Activated T-cell treated with anti-CD3 and anti-CD28 coated beads, Interleukin-2, amount 50 U/mL, for 4 hours (primary cell): ENCODE measurements at regions not wholly inside any gene's neighbourhood (a gene's known extent, or its start where the extent isn't known, plus 50 kb on each side); places are given as distances from the start of the nearest gene placed in this dataset.

Source experiments
- ATAC-seq, 2 donors: fragments of 200-7000 bp; cut with Tn5 transposase; one replicate each; pipeline ENCODE4 v1.10.0; 2021
- DNase-seq: peaks from one replicate; pipeline ENCODE4 v3.0.0-alpha.2; 2020
- H3K27me3 Mint-ChIP-seq: one replicate; pipeline ENCODE4 v1.8.0; 2021; ENCODE audit warnings: low read depth, mixed read lengths
- H3K36me3 Mint-ChIP-seq: one replicate; pipeline ENCODE4 v1.8.0; 2022; ENCODE audit warnings: mixed read lengths; ENCODE audit not compliant: insufficient read depth
- H3K4me1 Mint-ChIP-seq: one replicate; pipeline ENCODE4 v1.8.0; 2021; ENCODE audit warnings: low read depth, mixed read lengths
- H3K4me3 Mint-ChIP-seq: one replicate; pipeline ENCODE4 v1.8.0; 2021; ENCODE audit warnings: mild to moderate bottlenecking, moderate library complexity, mixed read lengths
- H3K9me3 Mint-ChIP-seq: one replicate; pipeline ENCODE4 v1.8.0; 2021; ENCODE audit warnings: mixed read lengths

GRCh38 chr20:61127311-61128039 is 124.6 kb upstream of the CDH4 start:
- H3K9me3 Mint-ChIP-seq, result no peaks in the 10 kb centered on the region
- ATAC-seq (no peak), DNase-seq (no peak)
- no peak overlapping the region for H3K4me3 Mint-ChIP-seq
- H3K4me1 Mint-ChIP-seq, result no peaks in the 10 kb centered on the region
- peaks cover 4% of the 10 kb centered on the region for H3K27me3 Mint-ChIP-seq
- H3K36me3 Mint-ChIP-seq, result no peaks in the 10 kb centered on the region

GRCh38 chr20:61128701-61129269 is 123.3 kb upstream of the CDH4 start:
- DNase-seq, result no peak
- Mint-ChIP-seq H3K4me3 (no peak overlapping the region), H3K27me3 (peaks cover 11% of the 10 kb centered on the region), H3K4me1 (no peaks in the 10 kb centered on the region), H3K9me3 (no peaks in the 10 kb centered on the region), H3K36me3 (no peaks in the 10 kb centered on the region)
- no peak for ATAC-seq

- H3K9me3 Mint-ChIP-seq, result no peaks in the 10 kb centered on the region
- H3K4me3 Mint-ChIP-seq, result no peak overlapping the region
- no peaks in the 10 kb centered on the region for H3K4me1 Mint-ChIP-seq
- ATAC-seq, result no peak
- no peak for DNase-seq
- peaks cover 11% of the 10 kb centered on the region for H3K27me3 Mint-ChIP-seq
- H3K36me3 Mint-ChIP-seq, result no peaks in the 10 kb centered on the region
These were observed 122.8 kb upstream of the CDH4 start for GRCh38 chr20:61129311-61129710.

GRCh38 chr20:61130156-61130555 is 121.9 kb upstream of the CDH4 start:
- no peaks in the 10 kb centered on the region for H3K9me3 Mint-ChIP-seq
- H3K36me3 Mint-ChIP-seq, result no peaks in the 10 kb centered on the region
- peaks cover 11% of the 10 kb centered on the region for H3K27me3 Mint-ChIP-seq
- no peak overlapping the region for H3K4me3 Mint-ChIP-seq
- ATAC-seq, result no peak
- DNase-seq, result no peak
- H3K4me1 Mint-ChIP-seq, result no peaks in the 10 kb centered on the region

- no peak for DNase-seq
- no peaks in the 10 kb centered on the region for H3K36me3 Mint-ChIP-seq
- no peak for ATAC-seq
- H3K27me3 Mint-ChIP-seq, result peaks cover 11% of the 10 kb centered on the region
- no peaks in the 10 kb centered on the region for H3K9me3 Mint-ChIP-seq
- H3K4me1 Mint-ChIP-seq, result no peaks in the 10 kb centered on the region
- no peak overlapping the region for H3K4me3 Mint-ChIP-seq
These were observed 120.1 kb upstream of the CDH4 start for GRCh38 chr20:61131944-61132343.

- Mint-ChIP-seq H3K4me3 (no peak overlapping the region), H3K27me3 (peaks cover 11% of the 10 kb centered on the region), H3K9me3 (no peaks in the 10 kb centered on the region), H3K4me1 (no peaks in the 10 kb centered on the region), H3K36me3 (no peaks in the 10 kb centered on the region)
- no peak for DNase-seq
- no peak for ATAC-seq
These were observed 118.5 kb upstream of the CDH4 start for GRCh38 chr20:61133611-61134010.

- Mint-ChIP-seq H3K36me3 (no peaks in the 10 kb centered on the region), H3K9me3 (no peaks in the 10 kb centered on the region), H3K27me3 (peaks cover 11% of the 10 kb centered on the region), H3K4me3 (no peak overlapping the region), H3K4me1 (no peaks in the 10 kb centered on the region)
- no peak for ATAC-seq
- no peak for DNase-seq
These were observed 117.6 kb upstream of the CDH4 start for GRCh38 chr20:61134296-61135030.

GRCh38 chr20:61135266-61135665 is 116.8 kb upstream of the CDH4 start:
- Mint-ChIP-seq H3K9me3 (no peaks in the 10 kb centered on the region), H3K27me3 (peaks cover 10% of the 10 kb centered on the region), H3K36me3 (no peaks in the 10 kb centered on the region), H3K4me1 (no peaks in the 10 kb centered on the region), H3K4me3 (no peak overlapping the region)
- no peak for ATAC-seq
- DNase-seq, result no peak

- Mint-ChIP-seq H3K27me3 (peaks cover 7% of the 10 kb centered on the region), H3K4me1 (no peaks in the 10 kb centered on the region), H3K9me3 (no peaks in the 10 kb centered on the region), H3K36me3 (no peaks in the 10 kb centered on the region), H3K4me3 (no peak overlapping the region)
- no peak for DNase-seq
- no peak for ATAC-seq
These were observed 116.1 kb upstream of the CDH4 start for GRCh38 chr20:61135968-61136367.

GRCh38 chr20:61138566-61138965 is 113.5 kb upstream of the CDH4 start:
- Mint-ChIP-seq H3K4me3 (no peak overlapping the region), H3K27me3 (peaks cover under 1% of the 10 kb centered on the region), H3K9me3 (no peaks in the 10 kb centered on the region), H3K4me1 (no peaks in the 10 kb centered on the region), H3K36me3 (no peaks in the 10 kb centered on the region)
- ATAC-seq (no peak), DNase-seq (no peak)

- H3K4me3 Mint-ChIP-seq, result no peak overlapping the region
- H3K9me3 Mint-ChIP-seq, result no peaks in the 10 kb centered on the region
- no peak for ATAC-seq
- H3K36me3 Mint-ChIP-seq, result no peaks in the 10 kb centered on the region
- no peak for DNase-seq
- H3K4me1 Mint-ChIP-seq, result no peaks in the 10 kb centered on the region
- no peaks in the 10 kb centered on the region for H3K27me3 Mint-ChIP-seq
These were observed 113.0 kb upstream of the CDH4 start for GRCh38 chr20:61139031-61139430.

GRCh38 chr20:61140576-61140975 is 111.5 kb upstream of the CDH4 start:
- H3K4me3 Mint-ChIP-seq, result no peak overlapping the region
- DNase-seq (no peak), ATAC-seq (no peak)
- no peaks in the 10 kb centered on the region for H3K4me1 Mint-ChIP-seq
- no peaks in the 10 kb centered on the region for H3K36me3 Mint-ChIP-seq
- H3K27me3 Mint-ChIP-seq, result no peaks in the 10 kb centered on the region
- H3K9me3 Mint-ChIP-seq, result no peaks in the 10 kb centered on the region

- H3K9me3 Mint-ChIP-seq, result no peaks in the 10 kb centered on the region
- H3K27me3 Mint-ChIP-seq, result no peaks in the 10 kb centered on the region
- ATAC-seq, result no peak
- DNase-seq, result no peak
- H3K4me1 Mint-ChIP-seq, result no peaks in the 10 kb centered on the region
- no peak overlapping the region for H3K4me3 Mint-ChIP-seq
- no peaks in the 10 kb centered on the region for H3K36me3 Mint-ChIP-seq
These were observed 106.0 kb upstream of the CDH4 start for GRCh38 chr20:61146023-61146422.

- Mint-ChIP-seq H3K4me1 (no peaks in the 10 kb centered on the region), H3K27me3 (no peaks in the 10 kb centered on the region), H3K9me3 (no peaks in the 10 kb centered on the region), H3K36me3 (no peaks in the 10 kb centered on the region), H3K4me3 (no peak overlapping the region)
- DNase-seq, result no peak
- ATAC-seq, result no peak
These were observed 102.4 kb upstream of the CDH4 start for GRCh38 chr20:61149636-61150035.

- Mint-ChIP-seq H3K4me1 (no peaks in the 10 kb centered on the region), H3K9me3 (peaks cover 7% of the 10 kb centered on the region), H3K27me3 (peaks cover 5% of the 10 kb centered on the region), H3K4me3 (no peak overlapping the region), H3K36me3 (no peaks in the 10 kb centered on the region)
- ATAC-seq (no peak), DNase-seq (no peak)
These were observed 94.8 kb upstream of the CDH4 start for GRCh38 chr20:61157301-61157700.
